Activated CD8-positive, alpha-beta T cell treated with anti-CD3 and anti-CD28 coated beads, Interleukin-2, amount 10 ng/mL, durations not matched to agents 7 days and 5 days (primary cell): ENCODE measurements at regions not wholly inside any gene's neighbourhood (a gene's known extent, or its start where the extent isn't known, plus 50 kb on each side); places are given as distances from the start of the nearest gene placed in this dataset.

Source experiments
- ATAC-seq: fragments of 150-1000 bp; cut with Tn5 transposase; one replicate; pipeline ENCODE4 v1.10.0; 2021; ENCODE audit warnings: moderate library complexity
- CTCF ChIA-PET: fragments of 350-600 bp; sonication (Branson Sonifier 250); formaldehyde crosslinking; loops from one replicate; lab custom pipeline; 2021; ENCODE audit warnings: antibody characterized with exemption; lab: Charles Lee
- POLR2A ChIA-PET: fragments of 350-600 bp; sonication (Branson Sonifier 250); formaldehyde crosslinking; loops from one replicate; lab custom pipeline; 2021; ENCODE audit warnings: antibody characterized with exemption; lab: Charles Lee
- DNase-seq: peaks from one replicate; pipeline ENCODE4 v3.0.0-alpha.2; 2020
- H3K27ac Mint-ChIP-seq: one replicate; pipeline ENCODE4 v1.8.0; 2021; ENCODE audit warnings: mild to moderate bottlenecking, mixed read lengths
- H3K27me3 Mint-ChIP-seq: one replicate; pipeline ENCODE4 v1.8.0; 2021; ENCODE audit warnings: low read depth, mixed read lengths
- H3K36me3 Mint-ChIP-seq: one replicate; pipeline ENCODE4 v1.8.0; 2021; ENCODE audit warnings: low read depth, mixed read lengths
- H3K4me1 Mint-ChIP-seq: one replicate; pipeline ENCODE4 v1.8.0; 2021; ENCODE audit warnings: low read depth, mixed read lengths
- H3K4me3 Mint-ChIP-seq: one replicate; pipeline ENCODE4 v1.8.0; 2021; ENCODE audit warnings: mild to moderate bottlenecking, mixed read lengths
- H3K9me3 Mint-ChIP-seq: one replicate; pipeline ENCODE4 v1.8.0; 2022; ENCODE audit warnings: mixed read lengths; ENCODE audit not compliant: insufficient read depth

GRCh38 chr5:67293226-67293625 is 96.6 kb upstream of the CD180 start:
- Mint-ChIP-seq H3K4me1 (no peaks in the 10 kb centered on the region), H3K27me3 (peaks cover 2% of the 10 kb centered on the region), H3K4me3 (no peak overlapping the region), H3K9me3 (no peaks in the 10 kb centered on the region), H3K36me3 (no peaks in the 10 kb centered on the region), H3K27ac (no peak overlapping the region)
- ChIA-PET POLR2A (no interaction called here), CTCF (interaction anchor here (1.2 kb wide), 1 partner anchor 47 kb away, joined by 4 read pairs; no protein-coding TSS in a partner anchor)
- DNase-seq (no peak), ATAC-seq (no peak)

DNA sequence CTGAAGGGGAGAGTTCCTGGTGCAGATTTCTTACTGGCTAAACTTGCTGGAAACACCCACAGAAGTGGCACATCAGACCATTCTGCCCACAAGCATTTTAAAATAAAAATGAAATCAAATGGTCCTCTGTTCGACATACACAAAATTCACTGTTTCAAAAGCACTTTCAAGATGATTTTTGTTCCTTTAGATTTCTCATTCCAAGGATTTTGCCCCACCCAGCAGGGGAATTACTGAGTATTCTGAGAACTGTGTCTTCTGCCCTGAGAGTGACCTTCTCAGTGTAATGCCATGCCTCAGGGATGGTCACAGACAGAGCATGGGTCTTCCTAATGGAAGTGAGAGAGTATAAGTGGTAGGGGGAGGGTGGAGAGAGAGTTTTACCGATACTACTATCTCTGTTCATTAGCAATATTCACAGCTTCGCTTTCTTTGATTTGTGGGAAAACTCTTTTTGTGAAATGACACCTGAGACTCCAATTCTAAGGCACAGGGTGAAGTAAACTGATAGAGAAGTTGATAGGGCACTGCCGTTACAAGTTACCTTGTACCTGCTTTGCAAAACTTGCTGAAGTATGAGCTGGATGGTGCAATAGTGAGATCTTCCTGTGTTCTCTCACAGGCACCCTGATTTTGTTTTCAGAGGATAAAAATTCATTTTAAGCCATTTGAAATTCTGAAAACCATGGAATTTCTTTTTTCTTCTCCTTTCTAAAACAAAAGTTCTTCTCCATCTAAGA is 95.8 kb upstream of the CD180 start:
- Mint-ChIP-seq H3K9me3 (no peaks in the 10 kb centered on the region), H3K27ac (no peak overlapping the region), H3K36me3 (no peaks in the 10 kb centered on the region), H3K27me3 (peaks cover 2% of the 10 kb centered on the region), H3K4me1 (no peaks in the 10 kb centered on the region), H3K4me3 (no peak overlapping the region)
- ChIA-PET POLR2A (no interaction called here), CTCF (interaction anchor here (1.2 kb wide), 1 partner anchor 46 kb away, joined by 4 read pairs; no protein-coding TSS in a partner anchor)
- DNase-seq (no peak), ATAC-seq (no peak)

DNA sequence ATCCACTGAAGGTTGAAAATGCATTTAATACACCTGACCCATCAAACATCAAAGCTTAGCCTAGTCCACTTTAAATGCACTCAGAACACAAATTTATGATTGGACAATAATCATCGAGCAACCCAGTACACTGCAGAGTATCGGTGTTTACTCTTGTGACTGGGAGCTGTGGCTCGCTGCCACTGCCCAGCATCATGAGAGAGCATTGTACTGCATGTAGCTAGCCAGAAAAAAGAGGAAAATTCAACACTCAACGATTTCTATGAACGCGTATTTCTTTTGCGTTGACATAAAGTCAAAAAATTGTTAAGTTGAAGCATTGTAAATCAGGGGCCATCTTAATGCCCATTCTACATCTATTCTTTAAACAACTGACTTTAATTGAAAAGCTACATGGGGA is 95.1 kb upstream of the CD180 start:
- CTCF ChIA-PET: no interaction called here
- ATAC-seq: no peak
- Mint-ChIP-seq H3K9me3 (no peaks in the 10 kb centered on the region), H3K4me1 (no peaks in the 10 kb centered on the region), H3K4me3 (no peak overlapping the region), H3K36me3 (no peaks in the 10 kb centered on the region), H3K27me3 (peaks cover 2% of the 10 kb centered on the region), H3K27ac (no peak overlapping the region)
- POLR2A ChIA-PET: no interaction called here
- DNase-seq: no peak

- ChIA-PET POLR2A (no interaction called here), CTCF (no interaction called here)
- Mint-ChIP-seq H3K36me3 (no peaks in the 10 kb centered on the region), H3K4me3 (no peak overlapping the region), H3K27me3 (peaks cover 2% of the 10 kb centered on the region), H3K27ac (no peak overlapping the region), H3K4me1 (no peaks in the 10 kb centered on the region), H3K9me3 (no peaks in the 10 kb centered on the region)
- no peak for ATAC-seq
- DNase-seq: no peak
These were observed 94.5 kb upstream of the CD180 start for GRCh38 chr5:67291066-67291465.

- no peaks in the 10 kb centered on the region for H3K36me3 Mint-ChIP-seq
- ATAC-seq (no peak), DNase-seq (no peak)
- H3K4me1 Mint-ChIP-seq: no peaks in the 10 kb centered on the region
- ChIA-PET POLR2A (no interaction called here), CTCF (no interaction called here)
- H3K9me3 Mint-ChIP-seq: no peaks in the 10 kb centered on the region
- H3K27ac Mint-ChIP-seq: no peak overlapping the region
- H3K4me3 Mint-ChIP-seq: no peak overlapping the region
- no peaks in the 10 kb centered on the region for H3K27me3 Mint-ChIP-seq
These were observed 94.1 kb upstream of the CD180 start for GRCh38 chr5:67290655-67291054.

DNA sequence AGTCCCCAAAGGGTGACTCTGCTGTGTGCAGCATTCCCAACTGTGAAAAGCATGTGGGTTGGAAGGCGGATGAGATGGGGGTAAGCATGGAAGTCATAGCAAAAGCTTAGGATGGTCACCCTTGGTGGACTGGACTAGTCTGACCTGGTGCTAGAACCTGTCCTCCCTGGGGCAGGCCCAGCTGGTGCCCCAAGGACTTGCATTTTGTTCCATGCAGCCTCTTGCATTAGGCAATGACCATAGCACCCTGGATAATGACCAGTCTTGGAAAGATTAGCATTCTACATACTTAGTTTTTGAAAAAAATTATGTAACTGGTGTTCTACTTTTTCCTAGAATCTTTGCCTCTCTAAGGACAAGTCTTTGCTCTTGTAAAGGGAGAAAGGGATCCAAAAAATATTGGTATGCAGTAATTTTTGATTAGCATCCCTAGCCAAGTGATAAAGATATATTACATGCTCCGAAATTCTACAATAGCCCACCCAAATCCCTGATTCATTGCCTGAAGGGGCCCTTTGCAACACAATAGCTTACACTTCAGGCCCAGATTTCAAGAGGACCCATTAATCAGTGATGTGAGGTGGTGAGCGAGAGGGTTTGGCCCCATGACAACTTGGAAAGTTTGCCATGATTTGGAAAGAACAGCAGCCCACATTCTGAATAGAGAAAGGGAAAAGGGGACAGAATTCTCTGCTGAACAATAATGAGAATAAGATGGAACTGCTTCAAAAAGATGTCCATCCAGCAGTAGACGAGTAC is 93.3 kb upstream of the CD180 start:
- Mint-ChIP-seq H3K36me3 (no peaks in the 10 kb centered on the region), H3K4me3 (no peak overlapping the region), H3K9me3 (no peaks in the 10 kb centered on the region), H3K4me1 (no peaks in the 10 kb centered on the region), H3K27ac (no peak overlapping the region), H3K27me3 (no peaks in the 10 kb centered on the region)
- ATAC-seq (no peak), DNase-seq (no peak)
- POLR2A ChIA-PET: no interaction called here
- CTCF ChIA-PET: no interaction called here

DNA sequence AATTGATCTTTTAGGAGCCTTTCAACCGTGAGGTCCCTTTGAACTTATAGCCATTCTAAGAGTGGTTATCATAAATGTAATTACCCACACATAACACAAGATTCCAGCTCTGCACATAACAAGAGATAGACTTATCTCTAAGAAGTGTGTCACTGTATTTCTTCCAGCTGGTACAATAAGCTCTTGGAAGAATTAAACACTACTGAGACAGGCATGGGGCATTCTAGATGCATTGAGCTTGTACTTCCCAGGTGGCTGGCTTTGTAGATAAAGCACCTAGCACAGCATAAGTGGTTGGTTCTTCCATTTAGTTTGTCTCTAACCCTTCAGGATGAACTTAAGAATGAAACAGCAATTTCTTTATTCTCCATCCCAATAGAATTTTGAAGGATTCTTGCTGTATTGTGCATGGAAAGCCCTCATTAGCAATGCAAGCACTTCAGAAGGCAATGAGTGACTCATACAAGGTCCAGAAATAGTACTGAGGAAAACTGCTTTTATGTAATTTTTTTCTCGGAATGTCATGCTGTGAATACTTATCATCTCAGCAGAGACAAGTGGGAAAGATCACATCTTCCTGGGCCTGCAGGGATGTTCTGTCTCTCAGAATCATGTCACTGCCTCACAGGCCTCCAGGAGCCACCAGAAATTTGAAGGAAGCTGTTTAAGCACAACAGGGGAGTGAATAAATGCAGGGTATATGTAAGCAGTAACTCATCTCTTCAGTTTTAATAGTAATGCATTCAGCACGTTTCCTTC is 91.1 kb upstream of the CD180 start:
- POLR2A ChIA-PET: no interaction called here
- no peaks in the 10 kb centered on the region for H3K36me3 Mint-ChIP-seq
- no peaks in the 10 kb centered on the region for H3K4me1 Mint-ChIP-seq
- H3K27me3 Mint-ChIP-seq: no peaks in the 10 kb centered on the region
- no peak overlapping the region for H3K4me3 Mint-ChIP-seq
- ATAC-seq (no peak), DNase-seq (no peak)
- no peak overlapping the region for H3K27ac Mint-ChIP-seq
- CTCF ChIA-PET: interaction anchor here (1.3 kb wide), 1 partner anchor 41 kb away, joined by 7 read pairs; no protein-coding TSS in a partner anchor
- no peaks in the 10 kb centered on the region for H3K9me3 Mint-ChIP-seq

- Mint-ChIP-seq H3K4me3 (no peak overlapping the region), H3K9me3 (no peaks in the 10 kb centered on the region), H3K4me1 (no peaks in the 10 kb centered on the region), H3K27ac (no peak overlapping the region), H3K36me3 (no peaks in the 10 kb centered on the region), H3K27me3 (no peaks in the 10 kb centered on the region)
- no peak for DNase-seq
- no peak for ATAC-seq
- POLR2A ChIA-PET: no interaction called here
- CTCF ChIA-PET: interaction anchor here (2.0 kb wide), 1 partner anchor 40 kb away, joined by 9 read pairs; no protein-coding TSS in a partner anchor
These were observed 89.4 kb upstream of the CD180 start for GRCh38 chr5:67286006-67286405.

DNA sequence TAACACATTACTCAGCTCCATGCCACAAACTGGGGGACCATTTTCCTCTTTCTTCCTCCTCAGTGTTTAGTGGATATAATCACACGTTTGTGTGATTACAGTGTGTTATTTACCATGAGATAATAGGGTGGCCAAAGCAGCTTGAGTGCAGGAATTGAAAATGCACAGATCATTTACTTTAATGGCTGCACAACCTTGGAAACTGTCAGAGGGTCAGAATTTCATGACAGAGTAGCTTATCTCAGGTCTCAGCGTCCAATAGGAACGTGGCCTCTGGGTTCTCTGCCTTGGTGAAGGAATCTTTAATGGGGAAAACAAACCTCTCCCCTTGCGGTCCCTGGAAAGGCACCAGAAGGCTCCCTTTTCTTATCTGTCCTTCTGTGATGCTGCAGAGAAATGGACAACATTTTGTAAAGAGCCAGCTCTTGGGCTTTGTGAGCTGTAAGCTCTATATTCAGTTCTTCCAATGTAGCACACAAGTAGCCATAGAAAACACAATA is 87.4 kb upstream of the CD180 start:
- DNase-seq (no peak), ATAC-seq (no peak)
- CTCF ChIA-PET: interaction anchor here (2.0 kb wide), 1 partner anchor 38 kb away, joined by 9 read pairs; no protein-coding TSS in a partner anchor
- Mint-ChIP-seq H3K4me3 (no peak overlapping the region), H3K9me3 (no peaks in the 10 kb centered on the region), H3K27me3 (no peaks in the 10 kb centered on the region), H3K36me3 (peaks cover 2% of the 10 kb centered on the region), H3K4me1 (no peaks in the 10 kb centered on the region), H3K27ac (no peak overlapping the region)
- POLR2A ChIA-PET: no interaction called here

GRCh38 chr5:67283275-67283987 is 86.8 kb upstream of the CD180 start:
- ChIA-PET POLR2A (no interaction called here), CTCF (no interaction called here)
- no peaks in the 10 kb centered on the region for H3K4me1 Mint-ChIP-seq
- peaks cover 5% of the 10 kb centered on the region for H3K9me3 Mint-ChIP-seq
- peaks cover 4% of the 10 kb centered on the region for H3K36me3 Mint-ChIP-seq
- H3K27me3 Mint-ChIP-seq: no peaks in the 10 kb centered on the region
- no peak overlapping the region for H3K4me3 Mint-ChIP-seq
- ATAC-seq: no peak
- H3K27ac Mint-ChIP-seq: no peak overlapping the region
- no peak for DNase-seq

GRCh38 chr5:67281874-67282273 is 85.3 kb upstream of the CD180 start:
- Mint-ChIP-seq H3K9me3 (peaks cover 16% of the 10 kb centered on the region), H3K27me3 (no peaks in the 10 kb centered on the region), H3K4me1 (no peaks in the 10 kb centered on the region), H3K27ac (no peak overlapping the region), H3K36me3 (peaks cover 5% of the 10 kb centered on the region), H3K4me3 (no peak overlapping the region)
- ChIA-PET POLR2A (no interaction called here), CTCF (no interaction called here)
- DNase-seq: no peak
- no peak for ATAC-seq
